HG02973 (cell line): ENCODE measurements at regions not wholly inside any gene's neighbourhood (a gene's known extent, or its start where the extent isn't known, plus 50 kb on each side); places are given as distances from the start of the nearest gene placed in this dataset.

Source experiments
- ATAC-seq: cut with Tn5 transposase; IDR thresholded peaks from one replicate; pipeline ENCODE4 v1.9.1; 2021; ENCODE audit warnings: moderate library complexity; ENCODE audit not compliant: unreplicated experiment

DNA sequence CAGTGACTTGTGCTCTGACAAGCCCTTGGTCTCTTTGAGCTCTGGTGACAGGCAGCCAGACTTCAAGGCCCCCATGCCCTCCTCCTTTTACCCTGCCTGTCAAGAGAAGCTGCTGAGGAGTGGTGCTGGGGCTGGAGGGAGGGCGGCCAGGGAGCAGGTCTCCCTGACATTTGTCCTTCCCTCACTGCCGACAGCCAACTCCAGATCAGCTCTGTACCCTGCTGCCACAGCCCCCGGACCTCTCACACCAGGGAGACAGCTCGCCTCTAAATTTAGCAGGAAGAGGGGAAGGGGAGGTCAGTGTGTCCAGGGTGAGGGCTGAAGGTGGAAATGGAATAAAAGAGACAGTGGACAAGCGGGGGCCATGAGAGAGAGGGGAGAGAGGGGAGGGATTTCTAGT, 155.8 kb downstream of the TDRD15 start:
- ATAC-seq: no peak

DNA sequence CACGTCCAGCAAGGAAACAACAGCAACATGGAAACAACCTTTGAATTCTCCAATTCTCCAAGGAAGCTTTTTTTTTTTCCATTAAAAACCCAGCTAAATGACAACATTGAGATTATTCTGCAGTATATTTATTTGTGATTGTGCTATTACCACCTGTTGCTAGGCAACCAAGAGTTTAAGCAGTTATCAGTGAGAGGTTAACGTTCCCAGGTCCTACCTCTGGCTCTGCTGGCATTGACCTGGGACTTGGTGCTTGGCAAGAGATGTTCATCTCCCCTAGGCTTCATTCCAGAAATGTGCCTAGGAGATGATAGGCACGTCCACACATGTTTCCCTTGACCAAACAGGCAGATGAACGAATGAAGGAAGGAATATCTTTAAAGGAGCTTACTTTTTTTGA, 157.0 kb downstream of the TDRD15 start:
- ATAC-seq: no peak

DNA sequence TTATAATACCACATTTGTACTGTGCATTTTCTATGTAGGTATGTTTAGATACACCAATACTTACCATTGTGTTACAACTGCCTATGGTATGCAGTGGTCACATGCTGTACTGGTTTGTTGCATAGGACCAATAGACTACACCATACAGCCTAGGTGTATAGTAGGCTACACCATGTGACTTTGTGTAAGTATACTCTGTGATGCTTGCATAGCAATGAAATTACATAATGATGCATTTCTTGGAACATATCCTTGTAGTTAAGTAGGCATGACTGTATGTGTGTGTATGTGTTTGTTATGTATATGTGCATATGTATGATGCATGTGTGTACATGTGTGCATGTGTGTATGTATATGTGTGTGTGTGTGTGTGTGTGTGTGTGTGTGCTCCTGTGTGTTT, 157.6 kb downstream of the TDRD15 start:
- ATAC-seq: no peak

DNA sequence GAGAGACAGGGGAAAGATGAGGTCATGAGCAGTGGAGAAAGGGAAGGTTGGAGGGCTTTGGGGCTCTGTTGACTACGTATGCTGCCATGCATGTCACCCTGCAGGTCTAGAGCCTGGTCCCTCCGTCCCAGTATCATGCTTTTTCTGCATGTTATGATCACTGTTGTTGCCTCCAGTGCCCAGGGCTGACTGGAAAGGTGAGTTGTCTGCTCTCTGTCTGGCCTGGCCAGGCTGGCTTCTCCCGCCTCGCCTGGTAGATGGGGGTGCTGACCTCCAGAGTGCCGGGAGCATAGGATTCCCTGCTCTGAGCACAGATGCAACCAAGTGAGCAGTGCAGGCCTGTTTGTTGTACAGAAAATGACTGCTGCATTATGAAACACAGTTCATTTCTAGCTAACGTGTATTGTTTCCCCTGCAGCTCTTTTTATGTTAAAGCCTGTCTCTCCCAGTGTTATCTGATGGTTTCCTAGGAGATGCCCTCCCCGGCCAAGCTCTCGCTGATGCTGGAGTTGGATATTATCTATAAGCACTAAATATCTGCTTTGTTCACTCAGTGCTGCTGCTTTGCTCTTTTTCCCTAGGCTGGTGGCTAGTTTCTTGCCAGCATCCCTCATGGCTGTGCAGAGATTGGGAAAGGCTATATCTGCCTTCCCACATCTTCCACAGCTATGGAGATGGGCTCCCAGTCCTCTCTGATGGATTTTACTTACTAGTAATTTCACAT, 158.2 kb downstream of the TDRD15 start:
- ATAC-seq: no peak

DNA sequence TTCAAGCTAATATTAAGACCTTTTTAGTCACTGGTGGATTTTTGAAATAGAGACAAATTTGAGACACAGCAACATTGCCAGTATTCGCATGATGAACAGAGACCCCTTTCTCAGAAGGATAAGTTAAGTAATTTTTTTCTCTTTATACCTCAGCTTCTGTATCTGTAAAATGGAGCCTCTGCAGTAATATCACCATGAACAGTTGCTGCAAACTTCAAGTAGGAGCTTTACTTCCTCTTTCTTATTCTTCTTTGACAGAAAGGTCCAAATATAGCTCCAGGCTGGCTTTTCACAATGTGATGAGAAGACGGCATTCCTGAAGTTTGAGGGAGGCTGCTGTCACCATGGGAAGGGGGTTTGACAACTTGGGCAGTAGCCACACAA, 158.7 kb downstream of the TDRD15 start:
- no peak for ATAC-seq

DNA sequence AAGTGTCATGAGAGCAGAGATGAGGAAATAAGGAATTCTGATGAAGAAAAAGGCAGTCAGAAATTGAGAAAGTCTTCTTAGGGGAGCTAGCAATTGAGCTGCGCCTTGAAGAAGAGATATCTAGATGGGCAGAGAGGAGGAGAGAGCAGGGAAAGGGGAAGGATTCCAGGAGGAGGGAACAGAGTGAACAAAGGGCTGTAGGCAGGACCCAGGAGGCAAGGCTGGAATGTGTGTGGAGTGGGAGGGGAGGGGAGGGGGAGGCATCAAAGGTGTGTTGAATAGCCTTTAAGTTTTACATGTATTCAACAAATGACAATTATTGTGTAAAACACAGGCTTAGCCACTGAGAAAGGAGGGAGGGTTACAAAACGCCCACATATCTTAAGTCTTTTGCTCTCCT, 164.5 kb downstream of the TDRD15 start:
- ATAC-seq: no peak

DNA sequence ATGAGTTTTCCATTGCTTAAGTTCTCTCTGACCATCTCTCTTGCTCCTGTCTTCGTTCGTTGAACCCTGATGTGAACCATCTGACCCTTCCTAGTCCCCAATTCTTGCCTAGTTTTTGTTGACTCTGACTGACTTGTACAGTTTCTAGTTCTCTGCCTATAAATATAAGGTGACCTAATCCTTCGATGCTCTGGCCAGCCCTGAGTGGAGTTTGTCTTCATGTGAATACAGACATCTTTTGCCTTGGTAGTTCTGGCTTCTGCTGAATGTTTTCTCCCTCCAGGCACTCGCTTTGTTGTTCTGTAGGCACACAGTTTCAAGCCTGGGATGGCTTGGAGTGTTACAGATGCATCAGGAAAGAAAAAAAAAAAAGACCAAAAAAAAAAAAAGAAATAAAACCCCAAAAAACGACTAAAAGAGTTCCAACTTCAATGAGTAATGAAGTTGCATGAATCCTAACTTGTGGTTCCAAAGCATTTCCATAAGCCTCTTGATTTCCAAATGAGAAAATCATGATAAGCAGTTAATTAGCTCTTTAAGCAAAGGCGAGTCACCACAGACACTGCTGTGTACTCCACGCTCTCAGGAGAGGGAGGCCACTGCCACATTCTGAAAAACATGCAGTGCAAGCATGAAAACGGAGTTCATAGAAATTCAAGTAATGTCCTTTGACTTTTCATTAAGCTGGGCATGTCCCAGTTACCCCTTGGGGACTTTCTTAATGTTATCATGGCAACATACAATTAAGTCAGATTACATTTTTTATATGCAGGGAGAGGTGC, 165.2 kb downstream of the TDRD15 start:
- ATAC-seq: no peak

DNA sequence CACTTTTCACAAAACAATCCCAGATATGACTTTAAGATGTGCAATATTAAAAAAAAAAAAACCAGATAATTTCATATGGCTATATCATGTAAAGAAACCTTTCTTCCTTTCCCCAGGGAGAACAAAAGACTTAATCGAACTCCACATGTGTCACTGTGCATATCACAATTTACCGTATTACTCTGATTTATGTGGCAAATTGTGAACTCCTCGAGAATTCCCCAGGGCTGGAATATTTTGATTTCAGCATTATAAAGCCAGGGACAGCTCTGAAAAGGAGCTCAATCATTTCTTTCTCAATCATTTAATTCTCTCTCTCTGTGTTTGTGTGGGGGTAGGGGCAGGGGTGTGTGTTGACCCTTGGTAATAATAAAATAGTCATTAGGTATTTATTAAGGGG, 165.8 kb downstream of the TDRD15 start:
- no peak for ATAC-seq

DNA sequence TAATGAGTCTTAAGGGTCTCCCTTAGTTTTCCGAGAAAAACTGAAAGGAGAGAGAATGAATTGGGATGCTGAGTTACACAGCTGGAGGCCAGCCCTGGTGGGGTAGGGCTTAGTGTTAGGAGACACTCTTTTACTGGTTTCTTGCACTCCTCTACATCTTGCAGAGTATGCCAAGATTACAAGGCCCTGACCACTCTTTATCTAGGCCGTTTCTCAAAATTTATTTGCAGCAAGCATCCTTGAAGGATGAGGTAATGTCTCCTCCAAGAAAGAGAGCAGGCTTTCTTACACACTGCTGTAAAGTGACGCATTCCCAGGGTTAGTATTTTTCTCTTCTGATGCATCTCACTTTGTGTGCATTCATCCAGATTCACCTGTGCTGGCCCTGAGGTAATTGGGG, 166.2 kb downstream of the TDRD15 start:
- ATAC-seq: no peak

DNA sequence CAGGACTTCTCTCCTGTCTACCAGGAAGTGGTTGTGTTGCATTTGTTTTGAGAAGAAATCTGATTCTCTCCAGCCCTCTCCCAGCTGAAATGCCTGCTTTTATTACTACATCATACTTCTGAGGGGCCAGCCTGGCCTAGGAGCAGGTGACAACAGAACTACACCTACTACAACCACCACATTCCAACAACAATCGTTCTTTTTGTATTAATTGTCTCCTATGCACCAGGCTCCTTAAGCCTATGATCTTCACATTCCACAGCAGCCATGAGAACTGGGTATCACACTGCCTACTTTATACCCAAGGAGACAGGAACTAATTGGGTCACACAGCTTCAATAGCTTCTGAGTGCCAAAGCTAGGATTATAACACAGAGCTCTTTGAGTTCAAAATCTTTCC, 167.7 kb downstream of the TDRD15 start:
- no peak for ATAC-seq

DNA sequence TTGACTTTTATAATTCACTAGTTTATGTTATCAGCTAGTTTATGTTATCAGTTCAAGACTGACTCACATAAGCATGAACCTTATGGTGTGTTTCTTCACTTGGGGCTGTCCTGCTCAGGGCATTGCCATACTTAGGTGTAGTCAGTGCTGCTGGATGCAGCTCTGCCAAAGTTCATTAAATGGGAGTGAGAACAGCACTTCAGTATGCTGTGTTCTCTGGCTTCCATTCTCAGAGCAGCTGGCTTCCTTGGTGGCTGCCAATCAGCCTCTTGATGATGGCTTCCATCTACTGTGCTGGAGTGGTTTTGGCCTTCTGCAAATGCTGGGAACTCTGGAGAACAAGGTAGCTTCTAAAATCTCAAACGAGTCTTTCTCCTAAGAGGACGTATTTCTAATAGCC, 170.7 kb downstream of the TDRD15 start:
- no peak for ATAC-seq

DNA sequence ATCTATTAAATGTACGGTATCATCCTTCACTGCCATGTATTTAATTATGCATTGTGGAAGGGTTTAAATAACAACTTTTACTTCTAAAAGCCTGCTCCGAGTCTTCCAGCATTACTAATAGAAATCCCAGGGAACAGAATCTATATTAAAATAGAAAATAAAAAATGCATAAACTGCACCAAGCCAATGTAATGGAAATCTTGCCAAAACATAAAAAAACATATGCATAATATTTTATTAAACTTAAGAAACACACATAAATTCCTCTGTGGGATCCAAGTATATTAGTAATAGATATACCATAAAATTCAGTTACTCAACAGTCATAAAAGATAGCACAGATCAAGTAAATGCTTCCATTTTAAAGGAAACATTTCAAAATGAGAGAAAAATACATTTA, 175.6 kb downstream of the TDRD15 start:
- ATAC-seq: no peak

DNA sequence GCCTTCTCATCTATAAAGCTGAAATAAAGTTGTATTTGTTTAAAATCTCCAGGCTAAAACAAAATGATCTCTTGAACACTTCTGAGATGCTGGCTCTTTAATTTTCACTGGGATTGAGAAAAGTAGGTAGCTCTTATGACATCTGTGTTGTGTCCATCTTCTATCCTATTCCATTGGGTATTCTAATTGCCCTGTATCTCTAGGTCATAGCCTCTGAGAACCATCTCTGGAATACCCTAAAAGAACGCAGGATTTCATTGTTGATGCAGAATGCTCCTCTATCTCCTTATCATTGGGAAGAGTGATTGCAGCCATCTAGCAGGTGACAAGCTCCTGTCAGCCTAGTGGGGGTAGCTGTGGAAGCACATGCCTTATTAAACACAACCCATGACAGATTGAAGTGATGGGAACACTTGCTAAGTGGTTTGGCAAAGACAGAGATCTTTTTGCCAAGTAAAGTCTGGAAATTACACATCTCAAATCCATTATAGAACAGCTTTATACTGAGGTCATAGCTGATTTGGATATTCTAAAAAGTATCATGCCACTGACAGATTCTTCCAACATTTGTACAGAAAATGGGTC, 178.2 kb downstream of the TDRD15 start:
- no peak for ATAC-seq

DNA sequence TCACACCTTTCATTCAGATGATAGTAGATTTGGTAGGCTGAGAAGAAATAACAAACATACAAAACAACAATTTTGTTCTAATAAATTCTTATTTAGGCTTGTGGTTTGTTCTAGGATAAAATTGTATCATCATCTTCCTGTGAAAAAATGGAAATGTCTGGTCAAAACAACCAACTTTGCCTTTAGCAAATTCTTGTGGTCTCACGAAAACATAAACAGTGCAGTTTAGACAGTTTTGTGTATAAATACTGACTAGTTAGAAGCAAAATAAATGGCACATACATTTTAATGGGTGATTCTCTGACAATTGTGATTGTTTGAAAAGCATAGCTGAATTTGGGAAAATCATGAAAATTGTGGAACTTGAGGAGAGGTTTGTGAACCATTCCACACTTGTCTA, 180.1 kb downstream of the TDRD15 start:
- ATAC-seq: no peak

DNA sequence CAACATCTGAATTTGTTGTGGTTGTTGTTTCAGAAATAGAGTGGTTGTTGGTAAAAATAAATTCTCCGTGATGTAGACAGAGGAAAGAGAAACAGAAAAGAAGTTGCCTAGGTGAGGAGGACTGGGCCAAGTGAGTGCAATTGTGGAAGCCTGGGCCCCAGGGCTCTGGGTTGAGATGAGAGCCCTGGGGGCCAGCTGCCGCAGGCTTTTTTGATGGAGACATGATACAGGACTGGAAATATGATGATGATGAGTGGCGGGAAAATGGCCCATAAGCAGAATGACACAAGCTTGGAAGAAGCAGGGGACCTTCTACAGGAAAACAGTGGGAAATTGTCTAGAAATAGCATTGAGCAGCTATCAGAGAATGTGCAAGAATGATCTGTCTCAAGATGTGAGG, 181.8 kb downstream of the TDRD15 start:
- ATAC-seq: no peak

DNA sequence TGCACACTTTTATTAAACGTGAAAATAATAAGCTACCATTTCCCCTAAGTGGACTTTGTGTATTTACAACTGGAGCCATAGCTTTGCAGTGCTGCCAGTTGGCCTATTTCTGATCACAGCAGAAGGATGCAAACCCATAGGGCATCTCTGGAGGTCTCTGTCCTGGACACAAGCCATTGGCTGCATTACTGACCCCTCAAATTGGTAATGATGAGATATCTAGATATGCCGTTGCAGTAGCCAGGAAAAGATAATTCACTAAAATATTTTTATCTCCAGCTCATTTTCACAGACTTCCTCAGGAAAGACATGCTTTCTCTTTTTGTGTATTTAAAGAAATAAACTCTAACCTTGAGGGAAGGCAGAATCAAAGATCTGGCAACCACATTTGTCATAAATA, 182.5 kb downstream of the TDRD15 start:
- ATAC-seq: no peak

DNA sequence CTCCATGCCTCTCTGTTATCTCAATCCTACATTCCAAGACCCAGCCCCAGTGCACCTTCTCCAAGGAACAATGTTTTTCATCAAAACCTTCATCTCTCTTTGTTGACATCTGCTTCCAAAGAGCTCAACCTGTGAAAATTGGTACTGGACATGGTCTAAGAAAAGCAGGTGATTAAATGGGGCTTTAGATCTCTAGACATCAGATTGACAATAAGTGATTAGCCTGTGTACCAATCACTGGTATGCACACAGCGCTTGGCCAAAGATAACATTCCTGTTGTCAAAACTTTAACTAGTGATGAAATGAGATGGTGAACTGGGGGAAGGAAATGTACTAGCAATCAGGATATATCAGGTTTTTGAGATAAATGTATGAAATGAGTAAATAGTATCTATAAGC, 183.3 kb downstream of the TDRD15 start:
- ATAC-seq: no peak

DNA sequence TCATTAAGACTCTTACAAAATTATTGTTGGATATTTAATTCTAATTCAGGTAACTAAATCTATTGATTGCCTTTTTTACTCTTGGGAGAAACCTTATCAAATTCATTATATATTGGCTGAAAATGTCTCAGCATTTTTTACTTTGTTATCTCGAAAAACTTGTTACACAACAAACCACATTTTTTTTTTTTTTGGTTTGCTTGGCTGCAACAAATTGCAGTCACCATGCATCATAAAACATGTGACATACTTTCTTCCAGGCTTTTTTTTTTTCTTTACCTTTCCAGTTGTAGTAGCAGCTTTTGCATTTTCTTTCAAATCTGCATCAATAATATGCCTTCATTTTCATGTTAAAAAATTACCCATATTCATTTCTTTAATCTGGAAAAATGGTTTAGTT, 186.7 kb downstream of the TDRD15 start:
- no peak for ATAC-seq

DNA sequence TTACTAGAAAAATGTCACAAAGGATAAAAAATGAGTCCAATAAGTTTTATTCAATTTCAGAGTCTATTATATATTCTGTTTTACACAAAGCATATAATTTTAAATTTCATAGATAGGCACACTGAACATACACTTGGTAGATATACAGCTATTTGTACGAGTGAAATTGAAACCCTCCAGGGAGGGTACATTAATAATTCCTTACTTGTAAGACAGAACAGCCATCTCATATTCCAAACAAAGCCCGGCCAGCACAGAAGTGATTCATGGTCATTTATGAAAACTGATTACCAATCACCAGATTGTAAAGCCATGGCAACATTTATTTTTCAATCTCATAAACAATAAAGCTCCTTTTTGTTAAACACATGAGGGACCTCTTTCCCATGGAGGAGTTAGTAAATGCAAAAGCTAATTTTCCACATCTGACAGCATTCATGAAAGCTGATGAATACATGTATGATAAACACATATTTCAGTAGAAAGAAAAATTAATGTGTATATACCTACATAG, 190.6 kb downstream of the TDRD15 start:
- ATAC-seq: no peak

DNA sequence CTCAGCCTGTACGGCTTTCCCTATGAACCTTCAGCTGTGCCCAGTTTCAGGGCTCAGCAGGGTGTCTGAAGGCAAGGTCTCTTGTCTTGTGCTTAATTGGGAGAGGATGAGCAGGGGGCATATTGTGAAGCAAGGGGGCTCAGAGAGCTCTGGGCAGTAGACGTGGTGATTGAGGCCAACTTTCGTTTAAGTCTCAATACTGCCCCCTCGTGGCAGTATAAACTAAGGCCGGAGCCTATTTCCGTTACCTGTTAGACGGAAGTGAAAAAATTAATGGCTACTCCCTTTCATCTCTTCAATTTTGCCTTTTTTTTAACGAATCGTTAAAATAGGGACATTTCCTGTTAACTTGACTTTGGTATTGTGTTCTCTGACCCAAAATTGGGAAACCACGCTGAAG, 193.4 kb downstream of the TDRD15 start:
- peak; percentile 80 for ATAC-seq

DNA sequence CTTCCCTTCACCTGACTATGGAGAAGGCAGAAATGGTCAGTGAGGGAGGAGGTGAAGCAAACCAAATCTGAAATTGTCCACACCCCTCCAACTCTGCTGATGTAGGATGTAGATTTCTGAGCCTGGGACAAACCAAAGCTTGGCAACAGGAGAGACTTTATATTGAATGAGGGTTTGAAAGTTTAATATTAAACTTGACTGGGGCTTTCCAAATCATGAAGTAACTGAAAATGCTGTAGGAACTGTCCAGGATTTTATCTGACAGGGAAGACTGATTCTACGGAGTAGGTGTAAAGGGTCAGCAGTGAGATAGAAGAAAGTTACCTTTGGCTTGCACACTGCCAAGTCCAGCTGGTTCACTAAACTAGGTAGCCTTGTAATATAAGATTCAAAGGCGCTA, 194.5 kb downstream of the TDRD15 start:
- ATAC-seq: no peak

DNA sequence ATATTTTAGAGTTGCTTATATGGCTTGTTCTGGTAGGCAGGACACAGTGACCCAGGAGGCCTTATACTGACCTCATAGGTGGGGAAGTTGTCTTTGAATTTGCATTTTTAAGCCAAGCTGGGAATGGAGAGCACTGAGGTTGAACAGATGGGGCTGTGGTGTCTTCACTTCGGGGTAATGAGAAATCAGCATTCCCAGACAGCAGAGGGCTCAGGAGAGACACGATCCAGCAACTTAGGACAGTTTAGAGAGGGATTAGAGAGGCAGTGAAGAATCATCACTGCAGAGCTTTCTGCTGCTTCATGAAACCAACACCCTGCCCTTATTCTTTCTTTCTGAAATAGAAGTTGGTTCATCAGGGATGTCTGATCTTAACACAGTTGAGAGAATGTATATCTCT, 202.4 kb downstream of the TDRD15 start:
- no peak for ATAC-seq
